NOMO-1 treated with DMSO at 0.1 percent for 48 hours (cell line): ENCODE measurements at regions not wholly inside any gene's neighbourhood (a gene's known extent, or its start where the extent isn't known, plus 50 kb on each side); places are given as distances from the start of the nearest gene placed in this dataset.

Source experiments
- DNase-seq: peaks from one replicate; lab custom pipeline; 2025; ENCODE audit not compliant: unreplicated experiment; lab: John Stamatoyannopoulos, UW

DNA sequence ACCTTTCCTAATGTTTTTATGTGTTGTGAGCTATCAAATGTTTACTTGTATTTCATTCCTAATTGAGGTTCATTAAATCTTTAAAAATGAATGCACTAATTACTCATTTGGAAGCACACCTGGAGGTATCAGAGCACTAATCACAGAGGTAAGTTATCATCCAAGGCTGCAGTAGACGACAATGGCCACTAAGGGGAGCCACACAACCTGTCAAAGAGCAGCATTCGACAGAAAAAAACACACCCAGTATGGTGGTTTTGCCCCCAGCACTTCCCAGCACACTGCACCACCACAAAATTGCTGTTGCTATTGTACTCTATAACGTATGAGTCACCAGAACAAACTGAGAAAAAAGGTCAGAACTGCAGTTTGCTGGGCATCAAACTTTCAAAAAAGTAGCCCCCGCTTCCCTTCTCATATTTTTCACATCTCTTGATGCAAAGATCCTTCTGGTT lies 205.9 kb upstream of the IGF1R start:
- peak; percentile 69 for DNase-seq

DNA sequence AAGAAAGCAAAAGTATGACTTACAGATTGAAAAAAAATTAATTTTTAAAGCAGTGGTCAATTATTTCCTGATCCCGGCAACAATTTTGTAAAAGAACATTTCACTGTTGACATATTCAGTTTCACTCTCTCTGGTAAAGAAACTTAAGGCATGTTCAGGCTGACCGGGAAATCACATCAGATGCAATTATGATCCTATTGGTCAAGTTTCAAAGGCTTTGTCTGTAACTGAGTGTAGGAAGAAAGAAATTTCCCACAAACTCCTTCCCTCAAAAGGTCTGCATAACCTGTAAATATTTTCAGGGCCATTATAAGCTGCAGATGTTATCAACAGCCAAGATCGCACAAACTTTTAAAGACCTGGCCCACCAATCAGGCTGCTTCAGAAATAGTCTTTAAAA lies 205.4 kb upstream of the IGF1R start:
- no peak for DNase-seq

DNA sequence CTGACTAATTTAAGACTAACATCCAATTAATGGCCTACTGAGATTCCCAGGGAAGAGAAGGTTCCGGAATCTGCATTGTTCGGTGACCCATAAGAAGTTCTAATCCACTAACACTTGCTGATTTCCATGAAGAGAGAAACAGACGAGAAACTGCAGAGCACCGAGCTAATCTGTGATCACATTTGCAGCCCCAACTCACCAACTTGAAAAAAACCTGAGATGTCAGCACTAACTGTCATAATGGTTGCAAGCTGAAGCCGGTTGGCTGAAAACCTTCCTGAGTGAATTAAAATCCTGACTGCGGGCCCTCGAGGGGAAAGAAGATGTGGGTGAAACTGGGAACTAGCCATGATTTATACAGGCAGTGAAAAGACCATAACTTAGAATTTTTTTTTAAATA lies 204.8 kb upstream of the IGF1R start:
- DNase-seq, result no peak

DNA sequence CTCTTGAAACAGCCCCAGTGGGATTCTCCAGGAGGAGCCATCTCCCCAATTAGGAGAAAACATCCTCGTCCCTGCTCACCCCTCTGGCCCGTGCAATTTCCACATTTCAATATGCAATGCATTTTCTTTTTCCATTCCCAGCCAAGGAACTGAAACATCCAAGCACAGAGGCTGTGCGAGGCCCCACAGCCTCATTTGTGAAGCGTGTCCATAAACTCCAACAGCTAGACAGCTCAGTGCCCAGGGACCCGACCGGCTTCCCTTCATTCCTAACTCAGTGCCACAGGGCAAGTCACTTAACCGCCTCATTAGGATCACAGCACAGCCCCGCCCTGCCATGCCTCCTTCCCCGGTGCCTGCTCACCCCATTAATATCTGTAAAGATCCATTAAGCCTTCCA lies 204.2 kb upstream of the IGF1R start:
- DNase-seq, result no peak

DNA sequence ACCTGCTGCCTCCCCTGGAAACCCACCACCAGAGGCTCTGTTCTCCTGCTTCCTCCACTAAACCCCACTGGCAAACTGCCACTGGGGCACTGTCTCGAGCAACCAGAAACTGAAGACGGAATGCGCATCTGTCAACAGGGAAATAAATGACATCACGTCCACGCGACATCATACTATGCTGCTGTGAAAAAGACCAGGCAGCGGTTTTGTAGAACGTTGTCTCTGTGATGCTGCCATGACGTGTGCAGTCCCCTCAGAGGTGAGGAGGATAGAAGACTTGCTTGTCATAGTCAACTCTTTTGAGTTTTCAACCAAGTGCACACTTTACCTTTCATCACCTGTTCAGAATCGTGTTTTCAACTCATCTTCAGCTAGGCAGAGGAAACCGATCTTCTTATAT lies 203.0 kb upstream of the IGF1R start:
- no peak for DNase-seq

DNA sequence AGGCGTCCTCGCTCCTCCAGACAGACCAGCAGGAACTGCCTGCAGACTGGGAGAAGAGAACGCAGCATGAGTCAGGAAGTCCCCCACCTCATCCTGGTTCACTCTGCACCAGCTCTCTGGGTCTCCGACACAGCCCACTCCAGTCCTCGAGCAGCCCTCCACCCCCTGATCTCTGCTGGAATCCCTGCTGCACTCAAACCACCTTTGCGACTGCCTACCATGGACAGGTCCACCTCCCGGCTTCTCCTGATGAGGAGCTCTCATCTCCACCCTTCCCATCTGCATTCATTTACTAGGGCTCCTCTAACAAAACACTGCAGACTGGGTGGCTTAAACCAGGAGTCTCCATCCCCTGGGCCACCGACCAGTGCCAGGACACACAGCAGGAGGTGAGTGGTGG lies 202.3 kb upstream of the IGF1R start:
- DNase-seq, result no peak

DNA sequence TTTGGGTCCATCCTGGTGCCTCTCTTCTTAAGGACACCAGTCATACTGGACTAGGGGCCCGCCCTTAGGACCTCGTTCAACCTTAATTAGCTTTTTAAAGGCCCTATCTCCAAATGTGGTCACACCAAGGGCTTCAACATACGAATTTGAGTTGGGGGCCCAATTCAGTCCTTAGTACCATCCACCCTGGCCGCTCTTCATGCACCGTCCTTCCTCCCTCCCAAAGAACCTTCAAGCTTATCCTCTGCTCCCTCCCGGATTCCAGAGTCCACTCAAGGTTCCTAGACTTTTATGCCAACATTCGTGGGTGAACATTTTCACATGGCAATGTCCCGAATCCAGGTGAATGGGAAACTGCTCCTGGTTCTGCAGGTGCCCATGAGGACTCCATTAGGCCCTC lies 201.3 kb upstream of the IGF1R start:
- DNase-seq, result no peak

DNA sequence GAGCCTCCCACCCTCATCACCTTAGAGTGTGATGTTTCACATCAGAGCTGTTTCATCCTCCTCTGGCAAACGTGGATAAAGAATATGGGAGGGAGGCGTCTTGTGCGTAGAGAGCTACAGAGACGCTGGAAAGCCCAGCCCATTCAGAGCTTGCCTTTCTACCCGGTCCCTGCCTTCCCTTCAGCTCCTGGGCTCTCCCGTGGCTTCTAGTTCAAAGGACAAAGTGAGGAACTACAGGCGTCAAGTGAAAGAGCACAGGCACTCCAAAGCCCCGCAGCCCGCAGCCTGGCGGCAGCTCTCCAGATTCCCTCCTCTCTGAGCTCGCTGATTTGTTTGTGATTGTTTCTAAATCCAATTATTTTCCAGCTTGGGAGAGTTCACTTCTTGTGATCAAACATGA lies 197.1 kb upstream of the IGF1R start:
- DNase-seq, result no peak

DNA sequence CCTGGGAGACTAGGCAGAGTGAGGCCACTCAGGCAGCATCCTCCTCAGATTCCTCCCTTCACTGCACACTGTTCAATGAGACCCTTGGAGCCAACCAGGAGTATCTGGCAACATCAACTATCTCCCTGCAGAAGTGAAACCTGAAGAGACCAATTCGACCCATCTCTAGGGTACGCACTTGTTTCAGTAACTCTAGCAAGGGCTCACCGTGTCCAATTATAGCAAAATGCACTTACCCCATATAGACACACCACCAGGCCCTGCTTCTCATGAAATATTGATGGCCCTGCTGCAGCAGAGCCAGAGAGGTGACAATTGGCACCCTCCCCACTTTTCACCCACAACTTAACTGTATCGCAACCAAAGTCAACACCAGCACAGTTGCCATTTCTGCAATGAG lies 196.1 kb upstream of the IGF1R start:
- no peak for DNase-seq

DNA sequence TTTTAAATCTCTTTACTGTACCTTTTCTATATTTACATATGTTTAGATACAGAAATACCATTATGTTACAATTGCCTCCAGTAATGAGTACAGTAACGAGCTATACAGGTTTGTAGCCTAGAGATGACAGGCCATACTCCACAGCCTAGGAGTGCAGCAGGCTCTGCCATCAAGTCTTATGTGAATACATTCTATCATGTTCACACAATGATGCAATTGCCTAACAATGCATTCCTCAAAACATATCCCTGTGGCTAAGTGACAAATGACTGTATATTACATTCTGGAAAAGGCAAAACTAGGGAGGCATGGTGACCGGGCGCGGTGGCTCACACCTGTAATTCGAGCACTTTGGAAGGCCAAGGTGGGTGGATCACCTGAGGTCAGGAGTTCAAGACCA lies 192.4 kb upstream of the IGF1R start:
- no peak for DNase-seq

DNA sequence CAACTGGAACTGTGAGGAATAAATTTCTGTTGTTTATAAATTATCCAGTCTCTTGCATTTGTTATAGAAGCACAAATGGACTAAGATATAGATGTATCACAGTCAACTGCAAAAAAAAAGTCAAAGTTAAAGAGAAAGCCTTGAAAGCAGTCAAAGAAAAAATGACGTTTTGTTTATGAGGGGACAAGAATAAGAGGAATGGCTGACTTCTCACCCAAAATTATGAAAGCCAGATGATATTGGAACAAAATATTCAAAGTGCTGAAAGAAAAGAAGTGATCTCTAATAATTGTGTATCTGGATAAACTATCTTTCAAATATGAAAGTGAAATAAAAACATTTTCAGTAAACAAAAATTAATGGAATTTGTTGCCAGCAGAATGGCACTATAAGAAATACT lies 171.8 kb upstream of the IGF1R start:
- DNase-seq, result no peak

DNA sequence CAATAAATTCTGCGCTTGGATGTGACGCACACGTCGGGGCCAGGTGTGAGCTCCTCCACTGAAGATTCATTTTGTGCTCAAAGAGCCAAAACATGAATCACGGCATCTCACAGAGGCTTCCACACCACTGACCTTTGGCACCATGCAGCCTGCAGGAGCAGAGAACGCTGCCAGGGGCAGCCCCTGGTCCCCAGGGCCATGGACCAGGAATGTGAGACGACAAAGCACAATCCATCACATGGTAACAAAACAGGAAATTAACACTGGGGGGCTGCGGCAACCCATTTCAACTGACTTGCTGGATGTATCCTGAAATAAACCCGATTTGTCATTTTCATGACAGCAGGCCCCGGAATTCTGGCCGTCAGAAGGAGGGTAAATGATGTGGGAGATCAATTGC lies 167.5 kb upstream of the IGF1R start:
- no peak for DNase-seq

DNA sequence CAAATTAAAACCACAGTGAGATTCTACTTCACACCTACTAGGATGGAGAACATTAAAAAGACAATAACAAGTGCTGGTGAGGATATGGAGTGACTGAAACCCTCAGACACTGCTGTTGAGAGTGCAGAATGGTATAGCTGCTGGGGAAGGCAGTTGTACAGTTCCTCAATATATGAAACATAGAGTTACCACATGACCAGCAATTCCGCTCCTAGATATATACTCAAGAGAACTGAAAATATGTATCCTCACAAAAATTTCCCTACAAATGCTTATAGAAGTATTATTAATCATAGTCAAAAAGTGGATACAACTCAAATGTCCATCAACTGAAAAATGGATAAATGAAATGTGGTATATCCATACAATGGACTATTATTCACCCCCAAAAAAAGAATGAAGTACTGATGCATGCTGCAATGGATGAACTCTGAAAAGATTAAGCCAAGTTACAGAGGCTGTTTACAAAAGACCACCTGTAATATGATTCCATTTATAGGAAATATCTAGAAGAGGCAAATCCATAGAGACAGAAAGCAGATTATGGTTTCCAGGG lies 164.7 kb upstream of the IGF1R start:
- DNase-seq, result no peak

DNA sequence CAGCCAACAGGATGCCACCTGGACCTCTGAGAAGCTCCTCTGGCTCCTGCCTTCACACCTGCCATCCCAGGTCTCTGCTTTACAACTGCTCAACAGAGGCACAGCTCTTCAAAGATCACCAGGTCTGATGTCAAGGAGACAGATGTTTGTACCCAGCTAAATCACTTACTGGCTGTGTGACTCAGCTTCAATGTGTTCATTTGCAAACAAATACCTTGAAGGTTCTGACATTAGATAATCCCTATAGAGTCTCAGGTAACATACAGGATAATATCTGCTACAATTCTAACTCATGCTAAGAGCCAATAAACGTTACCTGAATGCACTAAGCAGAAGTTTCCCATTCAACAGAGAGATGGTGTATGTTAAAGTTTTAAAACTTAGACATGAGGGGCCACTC lies 163.4 kb upstream of the IGF1R start:
- DNase-seq, result no peak

DNA sequence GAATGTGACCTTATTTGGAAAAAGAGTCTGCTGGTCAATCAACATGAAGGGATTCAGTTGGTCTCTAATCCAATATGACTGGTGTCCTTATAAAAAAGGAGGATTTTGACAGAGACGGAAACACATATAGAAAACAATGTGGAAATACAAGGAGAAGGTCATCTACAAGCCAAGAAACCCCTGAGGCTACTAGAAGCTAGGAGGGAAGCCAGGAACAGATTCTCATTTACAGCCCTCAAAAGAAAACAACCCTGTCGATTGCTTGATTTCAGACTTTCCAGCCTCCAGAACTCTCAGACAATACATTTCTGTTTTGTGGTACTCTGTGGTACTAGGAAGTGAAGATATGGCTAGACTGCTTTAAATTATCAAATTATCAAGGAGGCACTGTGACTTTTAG lies 162.9 kb upstream of the IGF1R start:
- no peak for DNase-seq

DNA sequence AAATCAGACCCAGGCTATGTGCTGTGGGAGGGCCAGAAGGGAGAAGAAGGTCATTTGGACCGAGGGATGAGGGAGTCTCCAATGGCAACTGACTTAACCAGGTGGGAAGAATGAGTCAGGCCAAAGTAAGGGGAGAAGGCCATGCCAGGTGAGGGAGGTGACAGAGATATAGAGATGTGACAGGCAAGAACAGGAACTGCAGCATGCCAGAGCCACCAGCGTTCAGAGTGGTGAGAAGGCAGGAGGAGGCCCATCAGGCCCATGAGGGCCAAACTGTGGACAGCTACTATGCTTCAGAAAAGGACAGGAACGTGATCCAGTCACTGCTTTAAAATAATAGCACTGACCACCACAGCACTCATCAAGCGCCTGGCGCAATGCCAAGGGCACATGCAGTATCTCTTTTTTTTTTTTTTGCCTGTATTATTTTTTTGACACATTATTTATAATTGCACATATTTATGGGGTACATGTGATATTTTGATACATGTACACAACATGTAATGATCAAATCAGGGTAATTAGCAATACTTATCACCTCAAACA lies 154.3 kb upstream of the IGF1R start:
- DNase-seq, result no peak

DNA sequence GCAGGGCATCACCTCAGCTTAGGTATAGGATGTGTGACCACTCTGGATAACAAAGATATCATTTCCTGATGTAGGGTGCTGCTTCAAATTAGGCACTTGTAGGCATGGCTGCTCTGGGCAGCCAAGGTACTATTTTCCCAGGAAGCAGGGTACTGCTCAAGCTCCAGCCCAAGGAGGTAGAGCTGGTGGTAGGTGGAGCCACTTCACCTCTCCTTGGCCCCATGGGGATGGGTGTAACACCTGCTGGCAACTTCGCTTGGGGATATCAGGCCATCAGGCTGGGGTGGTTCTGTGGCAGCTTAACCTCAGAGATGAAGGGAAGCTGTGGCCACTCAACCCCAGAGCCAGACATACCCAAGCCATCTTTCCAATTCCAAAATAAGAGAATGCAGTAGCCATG lies 147.1 kb upstream of the IGF1R start:
- no peak for DNase-seq

DNA sequence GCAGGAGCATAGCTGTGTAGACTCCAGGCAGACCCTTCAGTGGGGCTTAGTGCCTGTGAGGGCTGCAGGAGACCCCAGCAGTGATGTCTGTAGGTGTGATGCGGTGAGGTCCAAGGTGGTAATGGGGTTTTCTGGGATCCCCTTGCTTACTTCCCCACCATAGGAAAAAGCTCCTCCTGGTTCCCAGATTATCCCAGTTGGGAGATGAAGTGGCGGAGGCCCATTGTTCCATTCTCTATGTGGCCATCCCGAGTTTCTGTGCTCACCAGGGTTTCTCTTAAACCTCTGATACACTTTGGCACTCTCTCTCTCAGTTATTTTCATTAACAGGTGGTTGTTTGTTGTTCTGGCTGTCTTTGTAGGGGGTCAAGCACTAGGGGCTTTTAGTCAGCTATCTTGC lies 146.7 kb upstream of the IGF1R start:
- DNase-seq, result no peak

DNA sequence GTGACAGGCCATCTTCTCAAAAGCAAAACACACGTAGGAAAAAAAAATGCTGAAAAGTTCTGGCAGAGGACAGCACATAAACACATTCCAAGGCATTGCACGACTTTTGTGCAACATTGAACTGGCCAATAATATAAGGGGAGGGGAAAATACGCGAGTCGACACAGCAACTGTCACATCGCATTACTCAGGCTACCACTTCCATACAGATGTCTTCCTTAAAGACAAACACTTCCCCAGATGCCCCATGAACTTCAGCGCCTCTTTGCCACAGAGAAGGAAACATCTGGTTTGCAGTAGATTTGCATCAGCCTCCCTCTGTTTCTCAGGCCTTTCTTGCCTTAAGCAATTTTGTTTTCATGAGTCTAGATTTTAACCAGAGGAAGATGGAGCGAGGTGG lies 144.4 kb upstream of the IGF1R start:
- no peak for DNase-seq

DNA sequence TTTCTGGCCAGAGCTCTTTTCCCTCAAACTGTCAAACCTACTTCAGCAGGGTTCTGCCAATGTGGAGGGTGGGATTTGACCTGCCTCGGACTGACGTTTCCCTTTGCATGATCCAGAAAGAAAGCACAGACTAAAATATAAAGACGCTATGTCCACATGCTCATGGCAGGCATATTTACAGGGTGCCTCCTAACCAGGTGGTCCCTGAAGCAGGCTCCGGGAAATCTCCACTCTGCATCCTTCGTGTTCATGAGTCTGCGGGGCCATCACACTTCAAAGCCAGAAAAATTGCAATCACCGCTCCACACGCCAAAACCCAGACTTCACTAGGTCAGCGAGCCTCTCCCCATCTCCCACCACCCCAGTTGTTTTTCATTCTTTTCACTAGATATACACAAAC lies 143.3 kb upstream of the IGF1R start:
- DNase-seq, result no peak

DNA sequence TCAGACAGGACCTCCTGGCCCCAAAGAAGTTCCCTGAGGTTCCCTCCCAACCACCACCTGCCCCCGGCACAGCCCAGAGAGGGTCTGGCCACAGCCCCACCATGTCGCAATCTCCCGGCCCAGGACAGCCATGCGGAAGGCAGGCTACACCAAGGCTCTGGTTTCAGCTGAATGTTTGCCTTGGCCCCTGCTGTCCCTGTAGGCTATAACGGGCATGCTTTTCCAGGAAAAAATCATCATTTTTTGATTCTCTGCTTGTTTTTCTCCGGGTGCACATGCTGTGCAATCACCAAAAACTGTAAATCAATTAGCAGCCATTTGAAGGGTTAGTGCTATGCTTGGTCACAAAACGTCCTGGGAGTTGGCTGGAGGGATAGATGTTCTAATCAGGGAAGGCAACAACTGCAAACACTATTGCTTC lies 142.7 kb upstream of the IGF1R start:
- no peak for DNase-seq

DNA sequence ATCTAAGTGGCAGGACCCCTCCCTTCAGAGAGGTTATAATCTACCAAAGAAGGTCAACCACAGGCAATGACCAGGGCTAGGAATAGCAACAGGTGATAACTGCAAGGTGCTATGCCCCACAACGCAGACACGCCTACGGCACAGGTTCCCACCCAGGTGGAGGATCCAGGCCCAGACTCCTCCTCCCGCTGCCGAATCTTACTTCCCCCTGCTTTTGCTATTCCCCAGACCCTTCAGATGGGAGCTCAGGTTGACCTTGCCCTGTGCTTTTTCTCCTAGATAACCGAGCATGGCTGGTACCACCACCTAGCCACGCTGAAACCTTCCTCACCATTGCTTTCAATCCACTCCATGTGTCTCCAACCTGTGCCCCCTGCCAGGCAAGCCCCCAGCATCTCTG lies 142.2 kb upstream of the IGF1R start:
- DNase-seq, result no peak

DNA sequence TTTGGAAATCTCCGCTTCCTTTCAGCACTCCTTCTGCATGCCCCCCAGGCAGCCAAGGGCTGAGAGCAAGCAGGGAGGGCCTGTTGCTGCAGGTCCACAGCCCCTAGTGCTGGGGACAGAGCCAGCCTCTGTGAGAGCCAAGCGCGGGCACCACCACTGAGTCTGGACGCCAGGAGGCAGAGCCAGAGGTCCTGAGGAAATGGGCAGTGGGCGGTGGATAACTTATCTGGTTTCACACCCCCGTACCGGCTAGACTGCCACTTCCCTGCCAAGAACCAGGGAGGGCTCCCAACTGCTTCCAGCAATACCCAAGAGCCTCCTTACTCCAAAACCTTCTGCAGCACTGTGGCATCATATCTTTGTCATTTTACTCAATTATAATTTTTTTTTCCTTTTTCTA lies 141.6 kb upstream of the IGF1R start:
- DNase-seq, result no peak
